HepG2 (cell line): ENCODE measurements at regions not wholly inside any gene's neighbourhood (a gene's known extent, or its start where the extent isn't known, plus 50 kb on each side); places are given as distances from the start of the nearest gene placed in this dataset.

Source experiments
- CREB1 ChIP-seq, 2 experiments: fragments of 450-650 bp in 1 of 2; IDR thresholded peaks; 2 replicates each; pipeline ENCODE4 v1.6.1; 2016 to 2017; ENCODE audit warnings: control low read depth in 1 of 2, mild to moderate bottlenecking in 1 of 2, missing compliant biosample characterization in 1 of 2, missing genetic modification characterization in 1 of 2
- CTCF ChIP-seq: sonication (generic); formaldehyde crosslinking; IDR thresholded peaks from 2 replicates; pipeline ENCODE4 v1.5.0; 2020; ENCODE audit warnings: mild to moderate bottlenecking, missing genetic modification reagents, moderate library complexity
- FOXJ3 ChIP-seq: sonication (generic); formaldehyde crosslinking; IDR thresholded peaks from 2 replicates; pipeline ENCODE4 v1.4.0; 2020; ENCODE audit warnings: missing genetic modification reagents, mild to moderate bottlenecking, borderline replicate concordance
- HCFC1 ChIP-seq: fragments of 150-350 bp; IDR thresholded peaks from 2 replicates; pipeline ENCODE4 v1.6.1; 2014; ENCODE audit warnings: low read depth, low read length
- IKZF4 ChIP-seq: sonication (generic); formaldehyde crosslinking; IDR thresholded peaks from 2 replicates; pipeline ENCODE4 v1.5.1; 2020; ENCODE audit warnings: borderline replicate concordance, mild to moderate bottlenecking, low read depth, missing genetic modification reagents; ENCODE audit errors: not compliant biosample characterization
- MTA1 ChIP-seq: sonication (generic); formaldehyde crosslinking; IDR thresholded peaks from 2 replicates; pipeline ENCODE4 v1.4.0; 2020; ENCODE audit warnings: missing genetic modification reagents, mild to moderate bottlenecking, borderline replicate concordance
- TAF1 ChIP-seq: sonication (generic); formaldehyde crosslinking; IDR thresholded peaks from 2 replicates; pipeline ENCODE4 v1.4.0; 2020; ENCODE audit warnings: missing genetic modification reagents
- ZFP37 ChIP-seq: sonication (generic); formaldehyde crosslinking; IDR thresholded peaks from 2 replicates; pipeline ENCODE4 v1.4.0; 2020; ENCODE audit warnings: missing genetic modification reagents, borderline replicate concordance

GRCh38 chr15:69737916-69738315 is 285.3 kb downstream of the RPLP1 start:
- TF ChIP-seq MTA1 (CRISPR knock-in tag): no peak
- no peak for TF ChIP-seq HCFC1
- TF ChIP-seq CTCF (CRISPR knock-in tag): no peak
- no peak for TF ChIP-seq TAF1 (CRISPR knock-in tag)
- TF ChIP-seq ZFP37 (CRISPR knock-in tag): no peak
- TF ChIP-seq IKZF4 (CRISPR knock-in tag): no peak
- no peak for TF ChIP-seq FOXJ3 (CRISPR knock-in tag)
- no peak for TF ChIP-seq CREB1 (IDR thresholded peaks at IDR 0.05)
- TF ChIP-seq CREB1 (CRISPR knock-in tag; IDR thresholded peaks at IDR 0.05): no peak
